H9 (cell line): ENCODE measurements at regions not wholly inside any gene's neighbourhood (a gene's known extent, or its start where the extent isn't known, plus 50 kb on each side); places are given as distances from the start of the nearest gene placed in this dataset.

ENCODE experiments used
- DNase-seq: peaks from one replicate; pipeline ENCODE4 v3.0.0-alpha.2; 2017
- H2AFZ ChIP-seq: one replicate; pipeline ENCODE4 v1.6.1; 2013; ENCODE audit warnings: mild to moderate bottlenecking, low read length, control low read depth, moderate library complexity
- H2AK5ac ChIP-seq: 2 replicates; pipeline ENCODE4 v1.6.1; 2013; ENCODE audit warnings: low read length, control low read depth, mixed read lengths; ENCODE audit not compliant: insufficient read length
- H2BK120ac ChIP-seq: one replicate; pipeline ENCODE4 v1.6.1; 2013; ENCODE audit warnings: low read depth, mild to moderate bottlenecking, low read length, control low read depth, inconsistent platforms; ENCODE audit not compliant: poor library complexity, severe bottlenecking
- H2BK12ac ChIP-seq: 2 replicates; pipeline ENCODE4 v1.6.1; 2013; ENCODE audit warnings: low read length, control low read depth, mixed read lengths, low read depth; ENCODE audit not compliant: insufficient read length
- H2BK15ac ChIP-seq: 2 replicates; pipeline ENCODE4 v1.6.1; 2013; ENCODE audit warnings: low read depth, low read length, control low read depth
- H2BK20ac ChIP-seq: one replicate; pipeline ENCODE4 v1.6.1; 2013; ENCODE audit warnings: low read depth, mild to moderate bottlenecking, low read length, control low read depth, inconsistent platforms; ENCODE audit not compliant: poor library complexity, severe bottlenecking
- H2BK5ac ChIP-seq: 2 replicates; pipeline ENCODE4 v1.6.1; 2013; ENCODE audit warnings: low read length, control low read depth, mixed read lengths; ENCODE audit not compliant: insufficient read length
- H3K14ac ChIP-seq: 2 replicates; pipeline ENCODE4 v1.6.1; 2013; ENCODE audit warnings: low read length, control low read depth; ENCODE audit not compliant: insufficient read depth
- H3K18ac ChIP-seq: 2 replicates; pipeline ENCODE4 v1.6.1; 2013; ENCODE audit warnings: low read depth, mild to moderate bottlenecking, mixed read lengths, low read length, control low read depth; ENCODE audit not compliant: insufficient read length
- H3K23ac ChIP-seq: 2 replicates; pipeline ENCODE4 v1.6.1; 2013; ENCODE audit warnings: low read length, control low read depth, mixed read lengths, low read depth; ENCODE audit not compliant: insufficient read length
- H3K23me2 ChIP-seq: 2 replicates; pipeline ENCODE4 v1.6.1; 2013; ENCODE audit warnings: low read depth, mild to moderate bottlenecking, mixed read lengths, low read length, control low read depth; ENCODE audit not compliant: insufficient read length, poor library complexity, severe bottlenecking
- H3K27ac ChIP-seq: 2 replicates; pipeline ENCODE4 v1.5.1; 2013; ENCODE audit warnings: low read length, control low read depth, mixed read lengths, low read depth; ENCODE audit not compliant: insufficient read length
- H3K27me3 ChIP-seq: 2 replicates; pipeline ENCODE4 v1.6.1; 2013; ENCODE audit warnings: low read length, control low read depth, inconsistent platforms; ENCODE audit not compliant: insufficient read depth
- H3K4ac ChIP-seq: 2 replicates; pipeline ENCODE4 v1.6.1; 2013; ENCODE audit warnings: low read depth, mild to moderate bottlenecking, control low read depth, inconsistent platforms, low read length, moderate library complexity
- H3K4me1 ChIP-seq: 2 replicates; pipeline ENCODE4 v1.6.1; 2013; ENCODE audit warnings: low read length, control low read depth, inconsistent platforms; ENCODE audit not compliant: insufficient read depth
- H3K4me2 ChIP-seq: 2 replicates; pipeline ENCODE4 v1.6.1; 2013; ENCODE audit warnings: low read length, control low read depth, mixed read lengths; ENCODE audit not compliant: insufficient read length, insufficient read depth
- H3K56ac ChIP-seq: 2 replicates; pipeline ENCODE4 v1.6.1; 2013; ENCODE audit warnings: low read depth, mild to moderate bottlenecking, mixed read lengths, low read length, control low read depth; ENCODE audit not compliant: insufficient read length
- H3K79me1 ChIP-seq: 2 replicates; pipeline ENCODE4 v1.6.1; 2013; ENCODE audit warnings: low read depth, mild to moderate bottlenecking, moderate library complexity, low read length, control low read depth, inconsistent platforms; ENCODE audit not compliant: insufficient read depth, poor library complexity, severe bottlenecking
- H3K79me2 ChIP-seq: 2 replicates; pipeline ENCODE4 v1.6.1; 2013; ENCODE audit warnings: low read length, control low read depth, inconsistent platforms; ENCODE audit not compliant: insufficient read depth
- H3K9ac ChIP-seq: 2 replicates; pipeline ENCODE4 v1.6.1; 2013; ENCODE audit warnings: low read length, control low read depth, mixed read lengths; ENCODE audit not compliant: insufficient read length; ENCODE audit errors: extremely low read depth
- H3K9me3 ChIP-seq: one replicate; pipeline ENCODE4 v1.6.1; 2013; ENCODE audit warnings: low read depth, low read length, inconsistent platforms; ENCODE audit not compliant: control insufficient read depth
- H3T11ph ChIP-seq: one replicate; pipeline ENCODE4 v1.6.1; 2013; ENCODE audit warnings: mild to moderate bottlenecking, low read length, control low read depth, inconsistent platforms
- H4K20me1 ChIP-seq: one replicate; pipeline ENCODE4 v1.6.1; 2013; ENCODE audit not compliant: control insufficient read depth, insufficient read length, insufficient read depth
- H4K5ac ChIP-seq: 2 replicates; pipeline ENCODE4 v1.6.1; 2013; ENCODE audit warnings: low read depth, mild to moderate bottlenecking, mixed read lengths, low read length, control low read depth; ENCODE audit not compliant: insufficient read length
- H4K8ac ChIP-seq: replicated peaks from 2 replicates; pipeline ENCODE4 v1.6.1; 2013; ENCODE audit warnings: low read length, control low read depth, mixed read lengths, low read depth; ENCODE audit not compliant: insufficient read length
- H4K91ac ChIP-seq: 2 replicates; pipeline ENCODE4 v1.6.1; 2013; ENCODE audit warnings: low read depth, mild to moderate bottlenecking, moderate library complexity, mixed read lengths, low read length, control low read depth; ENCODE audit not compliant: insufficient read length
- H3K27ac Mint-ChIP-seq, 3 experiments: 2 replicates in 2 of 3; 3 replicates in 1 of 3; pipeline ENCODE4 v1.8.0; 2020 to 2021; ENCODE audit warnings: mixed read lengths in 3 of 3, mild to moderate bottlenecking in 1 of 3, moderate library complexity in 1 of 3
- H3K27me3 Mint-ChIP-seq: 2 replicates; pipeline ENCODE4 v1.8.0; 2021; ENCODE audit warnings: low read depth, mild to moderate bottlenecking, moderate library complexity, mixed read lengths
- H3K36me3 Mint-ChIP-seq, 3 experiments: 2 replicates in 2 of 3; 3 replicates in 1 of 3; pipeline ENCODE4 v1.8.0; 2020 to 2021; ENCODE audit warnings: low read depth in 3 of 3, mixed read lengths in 3 of 3; ENCODE audit not compliant: insufficient read depth in 1 of 3
- H3K4me1 Mint-ChIP-seq, 2 experiments: 2 replicates each; pipeline ENCODE4 v1.8.0; 2020; ENCODE audit warnings: mixed read lengths in 2 of 2
- H3K4me3 Mint-ChIP-seq, 2 experiments: 2 replicates in 1 of 2; 3 replicates in 1 of 2; pipeline ENCODE4 v1.8.0; 2020 to 2021; ENCODE audit warnings: mild to moderate bottlenecking in 2 of 2, mixed read lengths in 2 of 2, moderate library complexity in 1 of 2
- H3K9me3 Mint-ChIP-seq, 2 experiments: 2 replicates in 1 of 2; 3 replicates in 1 of 2; pipeline ENCODE4 v1.8.0; 2020; ENCODE audit warnings: mild to moderate bottlenecking in 2 of 2, mixed read lengths in 2 of 2, moderate library complexity in 1 of 2
- CTCF ChIP-seq: fragments of 200-600 bp; sonication (generic); conservative IDR thresholded peaks from 3 replicates; pipeline ENCODE4 v1.8.0; 2021; ENCODE audit warnings: antibody characterized with exemption, mild to moderate bottlenecking
- whole genome bisulfite sequencing: extraction: QIAGEN DNeasy Blood & Tissue Kit; methylation state at CpG from one replicate; pipeline ENCODE4 v1.1.7; 2013; ENCODE audit warnings: missing lambda C conversion rate, low lambda C conversion rate, mixed read lengths; ENCODE audit not compliant: insufficient read length; ENCODE audit errors: extremely low coverage; 5-methylcytosine and 5-hydroxymethylcytosine counted together

GRCh38 chr18:38931754-38932050 lies 1366.1 kb upstream of the CELF4 start:
- H3K9me3 Mint-ChIP-seq = peaks cover 0 to 3% of the 10 kb centered on the region in 2 experiments; a peak in 2 of 5 replicates
- no CpG with 5 or more reads among the region's 3 CpGs for WGBS
- Histone ChIP-seq H3K79me1 (no peaks in the 10 kb centered on the region), H2BK120ac (no peak overlapping the region), H2BK20ac (peak overlapping the region; percentile 32), H2BK12ac (peak overlapping the region; percentile 27), H3K23me2 (no peaks in the 10 kb centered on the region), H4K20me1 (no peaks in the 10 kb centered on the region), H2BK15ac (no peak overlapping the region), H3K4ac (no peak overlapping the region), H3K27me3 (no peaks in the 10 kb centered on the region), H3K4me1 (peaks cover 3% of the 10 kb centered on the region; the same call in 1 of the 2 replicates), H3K4me2 (peak overlapping the region; percentile 8), H2BK5ac (no peak overlapping the region), H4K5ac (no peak overlapping the region), H2AFZ (no peak overlapping the region), H4K8ac (no peak overlapping the region), H4K91ac (no peak overlapping the region), H3K9ac (no peak overlapping the region), H3K9me3 (no peaks in the 10 kb centered on the region), H3K56ac (no peak overlapping the region), H3K79me2 (no peaks in the 10 kb centered on the region), H3K14ac (no peak overlapping the region), H3T11ph (no peak overlapping the region), H3K27ac (peak overlapping the region; percentile 79), H2AK5ac (no peak overlapping the region), H3K23ac (no peak overlapping the region), H3K18ac (no peak overlapping the region)
- no peak for TF ChIP-seq CTCF
- H3K27me3 Mint-ChIP-seq = no peaks in the 10 kb centered on the region
- DNase-seq = no peak
- peaks cover 2 to 19% (median 3%) of the 10 kb centered on the region in 3 experiments; a peak in 6 of 7 replicates for H3K36me3 Mint-ChIP-seq
- H3K4me1 Mint-ChIP-seq = peaks cover 51 to 53% of the 10 kb centered on the region in 2 experiments
- no peak overlapping the region for H3K4me3 Mint-ChIP-seq
- H3K27ac Mint-ChIP-seq = peak overlapping the region; percentile 90 to 98 (median 90); a peak in 5 of 7 replicates
